CD14-positive monocyte (primary cell): ENCODE measurements at regions not wholly inside any gene's neighbourhood (a gene's known extent, or its start where the extent isn't known, plus 50 kb on each side); places are given as distances from the start of the nearest gene placed in this dataset.

Source experiments
- DNase-seq, 3 donors: peaks; one replicate each; pipeline ENCODE4 v3.0.0-alpha.2; 2011 to 2022
- H2AFZ ChIP-seq: 2 replicates; pipeline ENCODE4 v1.6.0; 2012; ENCODE audit warnings: mild to moderate bottlenecking, low read depth, low read length, inconsistent platforms; ENCODE audit not compliant: insufficient read depth, poor library complexity, severe bottlenecking
- H3K27ac ChIP-seq, 2 donors: 1 replicate in 1 of 2; 2 replicates in 1 of 2; pipeline ENCODE4 v1.5.1; 2012 to 2013; ENCODE audit warnings: low read length in 2 of 2, control low read depth in 1 of 2, inconsistent platforms in 1 of 2, low read depth in 1 of 2, mild to moderate bottlenecking in 1 of 2
- H3K27me3 ChIP-seq, 2 donors: one replicate each; pipeline versions ENCODE4 v1.6.0 to v1.6.1; 2011 to 2013; ENCODE audit warnings: low read length in 2 of 2; ENCODE audit not compliant: control insufficient read depth in 2 of 2, insufficient read depth in 2 of 2
- H3K36me3 ChIP-seq, 2 donors: replicated peaks in 1 of 2; 1 replicate in 1 of 2; 2 replicates in 1 of 2; pipeline versions ENCODE4 v1.5.1 to v1.6.1; 2012 to 2013; ENCODE audit warnings: low read length in 2 of 2, control low read depth in 1 of 2, inconsistent platforms in 1 of 2, mild to moderate bottlenecking in 1 of 2; ENCODE audit not compliant: insufficient read depth in 2 of 2, control insufficient read depth in 1 of 2
- H3K4me1 ChIP-seq, 2 donors: 1 replicate in 1 of 2; 2 replicates in 1 of 2; pipeline versions ENCODE4 v1.5.1 to v1.6.1; 2012 to 2013; ENCODE audit warnings: low read length in 2 of 2, control low read depth in 1 of 2, inconsistent platforms in 1 of 2, mild to moderate bottlenecking in 1 of 2, moderate library complexity in 1 of 2; ENCODE audit not compliant: insufficient read depth in 2 of 2, control insufficient read depth in 1 of 2
- H3K4me2 ChIP-seq: replicated peaks from 2 replicates; pipeline ENCODE3; 2012; ENCODE audit warnings: low read length, moderate library complexity, mild to moderate bottlenecking; ENCODE audit not compliant: poor library complexity, severe bottlenecking; ENCODE audit errors: extremely low read depth
- H3K4me3 ChIP-seq, 3 experiments: fragments of 200-600 bp in 1 of 3; sonication (generic) in 1 of 3; replicated peaks in 1 of 3; 1 replicate in 2 of 3; 2 replicates in 1 of 3; pipeline ENCODE4 v1.5.1; 2011 to 2013; ENCODE audit warnings: low read length in 3 of 3, mild to moderate bottlenecking in 3 of 3, control low read depth in 2 of 3, low read depth in 2 of 3, inconsistent platforms in 1 of 3, moderate library complexity in 1 of 3
- H3K79me2 ChIP-seq: 2 replicates; pipeline ENCODE4 v1.6.0; 2012; ENCODE audit warnings: mild to moderate bottlenecking, control low read depth, inconsistent platforms, low read length, moderate library complexity; ENCODE audit not compliant: insufficient read depth
- H3K9ac ChIP-seq: 2 replicates; pipeline ENCODE4 v1.6.0; 2017; ENCODE audit warnings: low read length, mild to moderate bottlenecking; ENCODE audit not compliant: insufficient read depth, poor library complexity, severe bottlenecking
- H3K9me3 ChIP-seq, 2 donors: replicated peaks in 1 of 2; 1 replicate in 1 of 2; 2 replicates in 1 of 2; pipeline versions ENCODE4 v1.5.1 to v1.6.1; 2012 to 2013; ENCODE audit warnings: low read length in 2 of 2, control low read depth in 1 of 2; ENCODE audit not compliant: control insufficient read depth in 1 of 2, insufficient read depth in 1 of 2
- H4K20me1 ChIP-seq: 2 replicates; pipeline ENCODE4 v1.6.0; 2012; ENCODE audit warnings: mild to moderate bottlenecking, low read length, control low read depth, moderate library complexity; ENCODE audit not compliant: insufficient read depth
- H3K27ac Mint-ChIP-seq, 7 donors: one replicate each; pipeline ENCODE4 v1.8.0; 2020; ENCODE audit warnings: mild to moderate bottlenecking in 7 of 7, mixed read lengths in 7 of 7, moderate library complexity in 6 of 7, inconsistent platforms in 2 of 7
- H3K27me3 Mint-ChIP-seq, 3 donors: one replicate each; pipeline ENCODE4 v1.8.0; 2021 to 2022; ENCODE audit warnings: low read depth in 3 of 3, mild to moderate bottlenecking in 3 of 3, mixed read lengths in 3 of 3, moderate library complexity in 3 of 3, inconsistent platforms in 1 of 3
- H3K36me3 Mint-ChIP-seq, 2 donors: one replicate each; pipeline ENCODE4 v1.8.0; 2020; ENCODE audit warnings: mixed read lengths in 2 of 2, inconsistent platforms in 1 of 2, mild to moderate bottlenecking in 1 of 2
- H3K4me1 Mint-ChIP-seq: one replicate; pipeline ENCODE4 v1.8.0; 2020; ENCODE audit warnings: mild to moderate bottlenecking, mixed read lengths
- H3K4me3 Mint-ChIP-seq, 2 donors: one replicate each; pipeline ENCODE4 v1.8.0; 2020; ENCODE audit warnings: mild to moderate bottlenecking in 2 of 2, mixed read lengths in 2 of 2, moderate library complexity in 1 of 2
- H3K9me3 Mint-ChIP-seq, 7 donors: one replicate each; pipeline ENCODE4 v1.8.0; 2020 to 2022; ENCODE audit warnings: mixed read lengths in 7 of 7, mild to moderate bottlenecking in 6 of 7, moderate library complexity in 6 of 7, inconsistent platforms in 2 of 7
- WGBS: methylation state at CpG from one replicate; pipeline ENCODE4 v1.1.5; 2013; ENCODE audit warnings: missing lambda C conversion rate; ENCODE audit not compliant: insufficient coverage; 5-methylcytosine and 5-hydroxymethylcytosine counted together
- intact Hi-C, 2 donors: fragments of 100-400 bp; cut with micrococcal nuclease; formaldehyde crosslinking; loops; one replicate each; pipeline versions ENCODE4 v1.15.0 to v1.15.1; 2023
- TF ChIP-seq, protein P1 (sequence below): fragments of 200-600 bp; IDR thresholded peaks from one replicate; pipeline ENCODE4 v1.8.0; 2022; ENCODE audit warnings: antibody characterized with exemption, mild to moderate bottlenecking

DNA sequence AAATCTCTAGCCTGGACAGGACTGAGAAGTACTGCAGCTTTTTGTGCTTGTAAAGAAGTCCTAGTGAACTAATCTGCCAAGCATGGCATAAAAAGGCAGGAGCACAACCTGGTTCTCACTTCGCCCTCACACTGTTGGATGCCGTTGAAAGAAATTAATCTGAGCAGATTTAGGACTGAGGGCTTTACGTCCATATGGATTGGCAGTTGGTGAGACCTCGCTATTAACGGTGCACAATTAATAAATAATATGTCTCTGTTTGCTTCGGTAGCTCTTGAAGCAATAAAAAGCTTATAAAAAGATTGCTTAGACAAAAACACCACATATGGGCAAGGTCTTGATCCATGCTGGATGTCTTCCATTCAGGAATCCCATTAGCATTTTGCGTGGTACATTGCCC is 185.6 kb upstream of the EPHA7 start:
- Mint-ChIP-seq H3K4me1 (no peaks in the 10 kb centered on the region), H3K9me3 (peaks cover 0 to 2% (median 0%) of the 10 kb centered on the region in 7 donors), H3K27me3 (peaks cover 0 to 2% (median 0%) of the 10 kb centered on the region in 3 donors), H3K27ac (no peak overlapping the region), H3K36me3 (no peaks in the 10 kb centered on the region), H3K4me3 (no peak overlapping the region)
- TF ChIP-seq, protein P1, sequence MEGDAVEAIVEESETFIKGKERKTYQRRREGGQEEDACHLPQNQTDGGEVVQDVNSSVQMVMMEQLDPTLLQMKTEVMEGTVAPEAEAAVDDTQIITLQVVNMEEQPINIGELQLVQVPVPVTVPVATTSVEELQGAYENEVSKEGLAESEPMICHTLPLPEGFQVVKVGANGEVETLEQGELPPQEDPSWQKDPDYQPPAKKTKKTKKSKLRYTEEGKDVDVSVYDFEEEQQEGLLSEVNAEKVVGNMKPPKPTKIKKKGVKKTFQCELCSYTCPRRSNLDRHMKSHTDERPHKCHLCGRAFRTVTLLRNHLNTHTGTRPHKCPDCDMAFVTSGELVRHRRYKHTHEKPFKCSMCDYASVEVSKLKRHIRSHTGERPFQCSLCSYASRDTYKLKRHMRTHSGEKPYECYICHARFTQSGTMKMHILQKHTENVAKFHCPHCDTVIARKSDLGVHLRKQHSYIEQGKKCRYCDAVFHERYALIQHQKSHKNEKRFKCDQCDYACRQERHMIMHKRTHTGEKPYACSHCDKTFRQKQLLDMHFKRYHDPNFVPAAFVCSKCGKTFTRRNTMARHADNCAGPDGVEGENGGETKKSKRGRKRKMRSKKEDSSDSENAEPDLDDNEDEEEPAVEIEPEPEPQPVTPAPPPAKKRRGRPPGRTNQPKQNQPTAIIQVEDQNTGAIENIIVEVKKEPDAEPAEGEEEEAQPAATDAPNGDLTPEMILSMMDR: no peak
- Histone ChIP-seq H3K27me3 (no peaks in the 10 kb centered on the region), H3K36me3 (no peaks in the 10 kb centered on the region), H3K9me3 (no peaks in the 10 kb centered on the region), H4K20me1 (no peaks in the 10 kb centered on the region), H3K4me3 (no peak overlapping the region), H3K27ac (no peak overlapping the region), H2AFZ (no peak overlapping the region), H3K4me1 (no peaks in the 10 kb centered on the region), H3K79me2 (no peaks in the 10 kb centered on the region), H3K9ac (no peak overlapping the region), H3K4me2 (no peak overlapping the region)
- intact Hi-C loops: no loop called here
- WGBS: 92% methylated on average over 2 of the region's 7 CpGs
- no peak for DNase-seq

DNA sequence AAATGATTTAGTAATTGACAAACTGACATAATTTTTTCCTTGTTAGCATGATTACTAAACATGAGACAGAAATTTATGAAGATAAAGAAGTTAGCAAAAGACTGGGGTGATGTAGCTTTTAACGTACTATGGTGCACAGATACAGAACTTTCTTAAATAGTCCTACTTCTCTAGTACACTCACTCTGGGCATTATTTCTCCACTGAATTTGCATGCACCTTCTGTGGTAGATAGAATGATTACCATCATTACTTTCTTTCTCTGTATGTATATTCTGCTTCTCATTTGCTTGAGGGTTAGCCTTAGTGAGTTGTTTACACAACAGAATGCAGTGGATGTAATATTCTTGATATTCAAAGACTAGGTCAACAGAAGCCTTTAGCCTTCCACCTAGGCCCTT is 173.1 kb upstream of the EPHA7 start:
- Histone ChIP-seq H3K79me2 (no peaks in the 10 kb centered on the region), H3K4me2 (no peak overlapping the region), H3K9me3 (no peaks in the 10 kb centered on the region), H2AFZ (no peak overlapping the region), H3K4me3 (no peak overlapping the region), H3K9ac (no peak overlapping the region), H3K4me1 (no peaks in the 10 kb centered on the region), H3K27me3 (no peaks in the 10 kb centered on the region), H3K36me3 (no peaks in the 10 kb centered on the region), H4K20me1 (no peaks in the 10 kb centered on the region), H3K27ac (no peak overlapping the region)
- TF ChIP-seq, protein P1: no peak
- H3K4me1 Mint-ChIP-seq: no peaks in the 10 kb centered on the region
- no peaks in the 10 kb centered on the region for H3K36me3 Mint-ChIP-seq
- no CpG with 5 or more reads among the region's 1 CpG for WGBS
- no peak for DNase-seq
- H3K9me3 Mint-ChIP-seq: peaks cover 0 to 6% (median 0%) of the 10 kb centered on the region in 7 donors
- no peak overlapping the region for H3K27ac Mint-ChIP-seq
- no peaks in the 10 kb centered on the region for H3K27me3 Mint-ChIP-seq
- intact Hi-C loops: no loop called here
- H3K4me3 Mint-ChIP-seq: no peak overlapping the region
